OCI-LY1 (cell line): ENCODE measurements at regions not wholly inside any gene's neighbourhood (a gene's known extent, or its start where the extent isn't known, plus 50 kb on each side); places are given as distances from the start of the nearest gene placed in this dataset.

Experiments
- H2AFZ ChIP-seq: fragments of 200-600 bp; sonication (generic), shearing (Covaris generic); 2 replicates; pipeline ENCODE4 v1.6.0; 2014; ENCODE audit warnings: antibody characterized with exemption, mild to moderate bottlenecking, low read length
- H3F3A ChIP-seq: fragments of 200-600 bp; sonication (generic), shearing (Covaris generic); 2 replicates; pipeline ENCODE4 v1.6.0; 2014; ENCODE audit warnings: mild to moderate bottlenecking, antibody characterized with exemption, low read length, moderate library complexity; ENCODE audit not compliant: insufficient read depth
- H3K27ac ChIP-seq: fragments of 200-600 bp; sonication (generic); 2 replicates; pipeline ENCODE4 v1.5.1; 2014; ENCODE audit warnings: low read length, mixed run types, mild to moderate bottlenecking, low read depth; ENCODE audit not compliant: poor library complexity, severe bottlenecking
- H3K27me3 ChIP-seq: fragments of 200-600 bp; sonication (generic); 2 replicates; pipeline ENCODE4 v1.6.0; 2014; ENCODE audit warnings: antibody characterized with exemption, mild to moderate bottlenecking, low read length, moderate library complexity; ENCODE audit not compliant: insufficient read depth
- H3K36me3 ChIP-seq: fragments of 200-600 bp; sonication (generic); 2 replicates; pipeline ENCODE4 v1.6.1; 2014; ENCODE audit warnings: mild to moderate bottlenecking, antibody characterized with exemption, low read length, moderate library complexity, mixed read lengths; ENCODE audit not compliant: insufficient read depth
- H3K4me1 ChIP-seq: fragments of 200-600 bp; sonication (generic); 2 replicates; pipeline ENCODE4 v1.5.1; 2014; ENCODE audit warnings: mild to moderate bottlenecking, low read length, moderate library complexity; ENCODE audit not compliant: insufficient read depth, severe bottlenecking
- H3K4me2 ChIP-seq: fragments of 200-600 bp; sonication (generic), shearing (Covaris generic); 2 replicates; pipeline ENCODE4 v1.6.1; 2014; ENCODE audit warnings: low read length
- H3K4me3 ChIP-seq: fragments of 200-600 bp; sonication (generic); 2 replicates; pipeline ENCODE4 v1.5.1; 2014; ENCODE audit warnings: low read length, low read depth, mild to moderate bottlenecking, mixed read lengths; ENCODE audit not compliant: poor library complexity, severe bottlenecking
- H3K79me2 ChIP-seq: fragments of 200-600 bp; shearing (Covaris generic); 2 replicates; pipeline ENCODE4 v1.6.1; 2016; ENCODE audit warnings: mixed run types, low read length, mixed read lengths; ENCODE audit not compliant: insufficient read depth
- H3K9ac ChIP-seq: fragments of 200-600 bp; sonication (generic), shearing (Covaris generic); 2 replicates; pipeline ENCODE4 v1.6.1; 2014; ENCODE audit warnings: mild to moderate bottlenecking, low read length, mixed read lengths
- H3K9me2 ChIP-seq: fragments of 200-600 bp; sonication (generic), shearing (Covaris generic); 2 replicates; pipeline ENCODE4 v1.6.1; 2014; ENCODE audit warnings: low read depth, mild to moderate bottlenecking, low read length, mixed read lengths
- H3K9me3 ChIP-seq: fragments of 200-600 bp; shearing (Covaris generic); 2 replicates; pipeline ENCODE4 v1.6.1; 2014; ENCODE audit warnings: low read length, mixed read lengths
- H4K20me1 ChIP-seq: fragments of 200-600 bp; sonication (generic), shearing (Covaris generic); 2 replicates; pipeline ENCODE4 v1.6.0; 2016; ENCODE audit warnings: mild to moderate bottlenecking, low read length; ENCODE audit not compliant: insufficient read depth
- CTCF ChIP-seq: fragments of 200-600 bp; sonication (generic), shearing (Covaris generic); IDR thresholded peaks from 2 replicates; pipeline ENCODE4 v1.5.1; 2017; ENCODE audit warnings: mild to moderate bottlenecking, antibody characterized with exemption, low read length, moderate library complexity, mixed read lengths
- EZH2 ChIP-seq: fragments of 200-600 bp; sonication (generic), shearing (Covaris generic); IDR thresholded peaks from 2 replicates; pipeline ENCODE4 v1.8.0; 2017; ENCODE audit warnings: borderline replicate concordance, mixed run types, mild to moderate bottlenecking, antibody characterized with exemption, low read length, moderate library complexity, mixed read lengths

GRCh38 chr3:25306705-25307104 lies 121.4 kb upstream of the RARB start:
- Histone ChIP-seq H4K20me1 (no peaks in the 10 kb centered on the region), H3K9ac (no peak overlapping the region), H3K36me3 (no peaks in the 10 kb centered on the region), H3K27ac (no peak overlapping the region), H3F3A (no peaks in the 10 kb centered on the region), H3K4me3 (no peak overlapping the region), H3K4me2 (no peak overlapping the region), H3K9me3 (no peaks in the 10 kb centered on the region), H3K79me2 (no peaks in the 10 kb centered on the region), H2AFZ (no peak overlapping the region), H3K27me3 (no peaks in the 10 kb centered on the region), H3K4me1 (no peaks in the 10 kb centered on the region), H3K9me2 (no peaks in the 10 kb centered on the region)
- TF ChIP-seq CTCF, result no peak
- no peak for TF ChIP-seq EZH2

GRCh38 chr3:25313286-25313685 lies 114.8 kb upstream of the RARB start:
- no peak overlapping the region for H3K4me2 ChIP-seq

GRCh38 chr3:25324954-25325655 lies 103.0 kb upstream of the RARB start:
- H4K20me1 ChIP-seq, result no peaks in the 10 kb centered on the region
- no peak overlapping the region for H3K9ac ChIP-seq
- no peaks in the 10 kb centered on the region for H3K36me3 ChIP-seq
- H3K4me3 ChIP-seq, result no peak overlapping the region
- no peak overlapping the region for H3K4me2 ChIP-seq
- no peak overlapping the region for H2AFZ ChIP-seq
- TF ChIP-seq CTCF, result no peak
- H3K27me3 ChIP-seq, result 0 out of 2 replicates have a peak, but pooled peaks cover 4% of the 10 kb centered on the region
- H3K4me1 ChIP-seq, result no peaks in the 10 kb centered on the region
- H3F3A ChIP-seq, result no peaks in the 10 kb centered on the region
- no peaks in the 10 kb centered on the region for H3K79me2 ChIP-seq
- H3K27ac ChIP-seq, result no peak overlapping the region
- H3K9me3 ChIP-seq, result no peaks in the 10 kb centered on the region
- no peaks in the 10 kb centered on the region for H3K9me2 ChIP-seq

More at GRCh38 chr3:25313286-25313685, 114.8 kb upstream of the RARB start:
- H2AFZ ChIP-seq, result no peak overlapping the region
- H3K4me1 ChIP-seq, result no peaks in the 10 kb centered on the region
- no peak for TF ChIP-seq EZH2
- no peak for TF ChIP-seq CTCF
- H3K4me3 ChIP-seq, result no peak overlapping the region
- no peaks in the 10 kb centered on the region for H3K79me2 ChIP-seq
- no peak overlapping the region for H3K27ac ChIP-seq
- H3K9me2 ChIP-seq, result no peaks in the 10 kb centered on the region
- H3K27me3 ChIP-seq, result no peaks in the 10 kb centered on the region
- no peaks in the 10 kb centered on the region for H3F3A ChIP-seq
- no peak overlapping the region for H3K9ac ChIP-seq
- H3K9me3 ChIP-seq, result no peaks in the 10 kb centered on the region
- no peaks in the 10 kb centered on the region for H3K36me3 ChIP-seq
- H4K20me1 ChIP-seq, result no peaks in the 10 kb centered on the region
